Liver (tissue), 8 donors: ENCODE measurements at regions not wholly inside any gene's neighbourhood (a gene's known extent, or its start where the extent isn't known, plus 50 kb on each side); places are given as distances from the start of the nearest gene placed in this dataset.
A peak's percentile ranks its signal among the peaks of the same experiment; 100 is the strongest.

Experiments used
- DNase-seq: peaks from one replicate; pipeline ENCODE4 v3.0.0-alpha.2; 2017; ENCODE audit warnings: low spot score
- H3K27ac ChIP-seq, 2 donors: one replicate each; pipeline ENCODE4 v1.7.0; 2013; ENCODE audit warnings: inconsistent platforms in 2 of 2, low read length in 2 of 2, control low read depth in 1 of 2, low read depth in 1 of 2, mild to moderate bottlenecking in 1 of 2
- H3K27me3 ChIP-seq, 4 donors: one replicate each; pipeline versions ENCODE4 v1.6.1 to v1.7.0; 2013; ENCODE audit warnings: low read length in 3 of 4, inconsistent platforms in 1 of 4, mild to moderate bottlenecking in 1 of 4, moderate library complexity in 1 of 4; ENCODE audit not compliant: control insufficient read depth in 4 of 4, insufficient read depth in 4 of 4
- H3K36me3 ChIP-seq, 4 donors: one replicate each; pipeline versions ENCODE4 v1.6.1 to v1.7.0; 2013; ENCODE audit warnings: low read length in 3 of 4, mild to moderate bottlenecking in 3 of 4, low read depth in 1 of 4, moderate library complexity in 1 of 4; ENCODE audit not compliant: control insufficient read depth in 4 of 4, insufficient read depth in 3 of 4
- H3K4me1 ChIP-seq, 4 donors: one replicate each; pipeline versions ENCODE4 v1.6.1 to v1.7.0; 2013; ENCODE audit warnings: low read length in 3 of 4, mild to moderate bottlenecking in 3 of 4, moderate library complexity in 1 of 4; ENCODE audit not compliant: control insufficient read depth in 4 of 4, insufficient read depth in 4 of 4
- H3K4me3 ChIP-seq, 3 donors: one replicate each; pipeline versions ENCODE4 v1.6.1 to v1.7.0; 2013; ENCODE audit warnings: low read length in 3 of 3, control low read depth in 1 of 3, low read depth in 1 of 3, mild to moderate bottlenecking in 1 of 3
- H3K9ac ChIP-seq, 2 donors: one replicate each; pipeline ENCODE4 v1.7.0; 2013; ENCODE audit warnings: low read length in 2 of 2, mild to moderate bottlenecking in 2 of 2, moderate library complexity in 2 of 2, control low read depth in 1 of 2, low read depth in 1 of 2
- H3K9me3 ChIP-seq, 4 donors: one replicate each; pipeline versions ENCODE4 v1.6.1 to v1.7.0; 2013; ENCODE audit warnings: low read length in 3 of 4; ENCODE audit not compliant: control insufficient read depth in 4 of 4
- ATF3 ChIP-seq: IDR thresholded peaks from 2 replicates; pipeline ENCODE4 v1.6.1; 2016; ENCODE audit warnings: antibody characterized with exemption
- EGR1 ChIP-seq, 2 donors: IDR thresholded peaks; 2 replicates each; pipeline ENCODE4 v1.6.1; 2016 to 2018; ENCODE audit warnings: antibody characterized with exemption in 2 of 2, low read depth in 2 of 2
- FOXA1 ChIP-seq: IDR thresholded peaks from 2 replicates; pipeline ENCODE4 v1.6.1; 2016; ENCODE audit warnings: antibody characterized with exemption
- FOXA2 ChIP-seq: IDR thresholded peaks from 2 replicates; pipeline ENCODE4 v1.6.1; 2016; ENCODE audit warnings: antibody characterized with exemption
- GABPA ChIP-seq, 2 donors: IDR thresholded peaks in 1 of 2; conservative IDR thresholded peaks in 1 of 2; 2 replicates each; pipeline ENCODE4 v1.6.1; 2016; ENCODE audit warnings: antibody characterized with exemption in 2 of 2, mild to moderate bottlenecking in 1 of 2, moderate library complexity in 1 of 2
- HNF4A ChIP-seq, 2 donors: conservative IDR thresholded peaks; 2 replicates each; pipeline ENCODE4 v1.6.1; 2016; ENCODE audit warnings: antibody characterized with exemption in 2 of 2, mild to moderate bottlenecking in 2 of 2
- HNF4G ChIP-seq: IDR thresholded peaks from 2 replicates; pipeline ENCODE4 v1.6.1; 2016; ENCODE audit warnings: antibody characterized with exemption
- JUND ChIP-seq, 2 donors: IDR thresholded peaks; 2 replicates each; pipeline ENCODE4 v1.6.1; 2016; ENCODE audit warnings: antibody characterized with exemption in 2 of 2
- MAX ChIP-seq: IDR thresholded peaks from 2 replicates; pipeline ENCODE4 v1.6.1; 2016; ENCODE audit warnings: antibody characterized with exemption
- NR2F2 ChIP-seq: IDR thresholded peaks from 2 replicates; pipeline ENCODE4 v1.6.1; 2016; ENCODE audit warnings: antibody characterized with exemption
- RAD21 ChIP-seq, 2 donors: IDR thresholded peaks; 2 replicates each; pipeline ENCODE4 v1.6.1; 2016; ENCODE audit warnings: antibody characterized with exemption in 2 of 2, mild to moderate bottlenecking in 2 of 2
- REST ChIP-seq: IDR thresholded peaks from 2 replicates; pipeline ENCODE4 v1.6.1; 2016; ENCODE audit warnings: antibody characterized with exemption, mild to moderate bottlenecking
- RXRA ChIP-seq, 2 donors: IDR thresholded peaks; 2 replicates each; pipeline ENCODE4 v1.6.1; 2017 to 2018; ENCODE audit warnings: antibody characterized with exemption in 2 of 2, mild to moderate bottlenecking in 1 of 2
- SP1 ChIP-seq: IDR thresholded peaks from 2 replicates; pipeline ENCODE4 v1.6.1; 2018; ENCODE audit warnings: antibody characterized with exemption, mild to moderate bottlenecking
- TAF1 ChIP-seq: conservative IDR thresholded peaks from 2 replicates; pipeline ENCODE4 v1.6.1; 2016; ENCODE audit warnings: antibody characterized with exemption, mild to moderate bottlenecking
- YY1 ChIP-seq: IDR thresholded peaks from 2 replicates; pipeline ENCODE4 v1.6.1; 2016; ENCODE audit warnings: antibody characterized with exemption, mild to moderate bottlenecking
- WGBS: extraction: QIAGEN DNeasy Blood & Tissue Kit; methylation state at CpG from one replicate; pipeline ENCODE4 v1.1.7; 2013; 5-methylcytosine and 5-hydroxymethylcytosine counted together
- TF ChIP-seq, protein P1 (sequence below): IDR thresholded peaks from 2 replicates; pipeline ENCODE4 v1.6.1; 2016; ENCODE audit warnings: antibody characterized with exemption
- TF ChIP-seq, protein P2 (sequence below): fragments of 150-350 bp; IDR thresholded peaks from 2 replicates; pipeline ENCODE4 v1.5.1; 2017; ENCODE audit warnings: improper control_type of control experiment, low read depth, low read length; ENCODE audit not compliant: missing input control
- donor health status: healthy.
- donor health status: healthy.
- donor health status: healthy.
- donor health status: healthy.
- donor health status: healthy.

- WGBS = 31% methylated on average over 5 of the region's 5 CpGs
- H3K9me3 ChIP-seq = no peaks in the 10 kb centered on the region
- H3K36me3 ChIP-seq = no peaks in the 10 kb centered on the region
- H3K4me1 ChIP-seq = peaks cover 2 to 17% (median 4%) of the 10 kb centered on the region in 4 donors
- H3K27ac ChIP-seq = peak overlapping the region; percentile 74 to 80
- DNase-seq = no peak
- no peaks in the 10 kb centered on the region for H3K27me3 ChIP-seq
- TF ChIP-seq YY1 (peak; percentile 86), FOXA2 (peak; percentile 69), TAF1 (no peak), NR2F2 (peak; percentile 23), REST (peak; percentile 84), GABPA (IDR thresholded peaks at IDR 0.05 in 1 of 2, conservative IDR thresholded peaks at IDR 0.05 in 1 of 2) (peak in 1 of 2 donors; percentile 37), HNF4G (peak; percentile 22), ATF3 (peak; percentile 82), RAD21 (IDR thresholded peaks at IDR 0.05) (peak; percentile 28 to 61), HNF4A (conservative IDR thresholded peaks at IDR 0.05) (peak; percentile 76 to 95), EGR1 (IDR thresholded peaks at IDR 0.05; ENCODE audit: low read depth in 2 of 2) (no peak), JUND (IDR thresholded peaks at IDR 0.05) (peak; percentile 95 to 99), MAX (peak; percentile 75), FOXA1 (peak; percentile 56), SP1 (peak; percentile 72), RXRA (IDR thresholded peaks at IDR 0.05) (peak; percentile 74 to 97)
- TF ChIP-seq, protein P1, sequence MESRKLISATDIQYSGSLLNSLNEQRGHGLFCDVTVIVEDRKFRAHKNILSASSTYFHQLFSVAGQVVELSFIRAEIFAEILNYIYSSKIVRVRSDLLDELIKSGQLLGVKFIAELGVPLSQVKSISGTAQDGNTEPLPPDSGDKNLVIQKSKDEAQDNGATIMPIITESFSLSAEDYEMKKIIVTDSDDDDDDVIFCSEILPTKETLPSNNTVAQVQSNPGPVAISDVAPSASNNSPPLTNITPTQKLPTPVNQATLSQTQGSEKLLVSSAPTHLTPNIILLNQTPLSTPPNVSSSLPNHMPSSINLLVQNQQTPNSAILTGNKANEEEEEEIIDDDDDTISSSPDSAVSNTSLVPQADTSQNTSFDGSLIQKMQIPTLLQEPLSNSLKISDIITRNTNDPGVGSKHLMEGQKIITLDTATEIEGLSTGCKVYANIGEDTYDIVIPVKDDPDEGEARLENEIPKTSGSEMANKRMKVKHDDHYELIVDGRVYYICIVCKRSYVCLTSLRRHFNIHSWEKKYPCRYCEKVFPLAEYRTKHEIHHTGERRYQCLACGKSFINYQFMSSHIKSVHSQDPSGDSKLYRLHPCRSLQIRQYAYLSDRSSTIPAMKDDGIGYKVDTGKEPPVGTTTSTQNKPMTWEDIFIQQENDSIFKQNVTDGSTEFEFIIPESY = peak; percentile 81
- TF ChIP-seq, protein P2, sequence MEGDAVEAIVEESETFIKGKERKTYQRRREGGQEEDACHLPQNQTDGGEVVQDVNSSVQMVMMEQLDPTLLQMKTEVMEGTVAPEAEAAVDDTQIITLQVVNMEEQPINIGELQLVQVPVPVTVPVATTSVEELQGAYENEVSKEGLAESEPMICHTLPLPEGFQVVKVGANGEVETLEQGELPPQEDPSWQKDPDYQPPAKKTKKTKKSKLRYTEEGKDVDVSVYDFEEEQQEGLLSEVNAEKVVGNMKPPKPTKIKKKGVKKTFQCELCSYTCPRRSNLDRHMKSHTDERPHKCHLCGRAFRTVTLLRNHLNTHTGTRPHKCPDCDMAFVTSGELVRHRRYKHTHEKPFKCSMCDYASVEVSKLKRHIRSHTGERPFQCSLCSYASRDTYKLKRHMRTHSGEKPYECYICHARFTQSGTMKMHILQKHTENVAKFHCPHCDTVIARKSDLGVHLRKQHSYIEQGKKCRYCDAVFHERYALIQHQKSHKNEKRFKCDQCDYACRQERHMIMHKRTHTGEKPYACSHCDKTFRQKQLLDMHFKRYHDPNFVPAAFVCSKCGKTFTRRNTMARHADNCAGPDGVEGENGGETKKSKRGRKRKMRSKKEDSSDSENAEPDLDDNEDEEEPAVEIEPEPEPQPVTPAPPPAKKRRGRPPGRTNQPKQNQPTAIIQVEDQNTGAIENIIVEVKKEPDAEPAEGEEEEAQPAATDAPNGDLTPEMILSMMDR = peak; percentile 6
- H3K9ac ChIP-seq = no peak overlapping the region
- H3K4me3 ChIP-seq = no peak overlapping the region
Measured at GRCh38 chr9:118331622-118332045, 627.4 kb downstream of the TLR4 start.
